T-cell (primary cell): ENCODE measurements at regions not wholly inside any gene's neighbourhood (a gene's known extent, or its start where the extent isn't known, plus 50 kb on each side); places are given as distances from the start of the nearest gene placed in this dataset.

Experiments
- ATAC-seq, 4 experiments: fragments of 200-7000 bp in 3 of 4; fragments of 150-1000 bp in 1 of 4; cut with Tn5 transposase; replicated peaks in 1 of 4; 1 replicate in 3 of 4; 2 replicates in 1 of 4; pipeline ENCODE4 v1.10.0; 2021; ENCODE audit warnings: moderate library complexity in 3 of 4, mild to moderate bottlenecking in 2 of 4, moderate number of reproducible peaks in 1 of 4
- CTCF ChIA-PET, 2 donors: fragments of 300-600 bp; sonication (Branson Sonifier 250); formaldehyde crosslinking; loops; one replicate each; lab custom pipeline; 2022; ENCODE audit warnings: antibody characterized with exemption in 2 of 2; lab: Charles Lee
- POLR2A ChIA-PET, 2 donors: fragments of 300-600 bp; sonication (Branson Sonifier 250); formaldehyde crosslinking; loops; one replicate each; lab custom pipeline; 2022; ENCODE audit warnings: antibody characterized with exemption in 2 of 2; lab: Charles Lee
- DNase-seq, 35 experiments: peaks; one replicate each; pipeline versions ENCODE4 v3.0.0 to v3.0.0-alpha.2; 2013 to 2023
- H3K27ac ChIP-seq: one replicate; pipeline ENCODE4 v1.5.1; 2013; ENCODE audit warnings: low read length
- H3K27me3 ChIP-seq, 2 experiments: replicated peaks in 1 of 2; 1 replicate in 1 of 2; 2 replicates in 1 of 2; pipeline versions ENCODE4 v1.6.1 to v1.7.0; 2013; ENCODE audit warnings: low read length in 1 of 2, mixed read lengths in 1 of 2; ENCODE audit not compliant: control insufficient read depth in 2 of 2, insufficient read depth in 2 of 2; ENCODE audit errors: extremely low read depth in 1 of 2
- H3K36me3 ChIP-seq, 2 donors: 1 replicate in 1 of 2; 2 replicates in 1 of 2; pipeline versions ENCODE4 v1.6.1 to v1.7.0; 2013; ENCODE audit warnings: low read length in 1 of 2; ENCODE audit not compliant: control insufficient read depth in 2 of 2, insufficient read depth in 1 of 2; ENCODE audit errors: extremely low read depth in 1 of 2
- H3K4me1 ChIP-seq, 2 experiments: 1 replicate in 1 of 2; 2 replicates in 1 of 2; pipeline versions ENCODE4 v1.6.1 to v1.7.0; 2013; ENCODE audit warnings: low read length in 2 of 2, mixed read lengths in 1 of 2; ENCODE audit not compliant: insufficient read depth in 2 of 2, control insufficient read depth in 1 of 2; ENCODE audit errors: extremely low read depth in 1 of 2
- H3K4me3 ChIP-seq, 2 donors: 1 replicate in 1 of 2; 2 replicates in 1 of 2; pipeline versions ENCODE4 v1.5.1 to v1.7.0; 2013; ENCODE audit warnings: mild to moderate bottlenecking in 2 of 2, low read length in 1 of 2, moderate library complexity in 1 of 2; ENCODE audit not compliant: control insufficient read depth in 1 of 2; ENCODE audit errors: extremely low read depth in 1 of 2
- H3K9me3 ChIP-seq: 2 replicates; pipeline ENCODE4 v1.7.0; 2013
- H3K27ac Mint-ChIP-seq, 2 donors: one replicate each; pipeline ENCODE4 v1.8.0; 2020 to 2021; ENCODE audit warnings: mild to moderate bottlenecking in 2 of 2, mixed read lengths in 2 of 2
- H3K27me3 Mint-ChIP-seq, 2 donors: one replicate each; pipeline ENCODE4 v1.8.0; 2021 to 2022; ENCODE audit warnings: mixed read lengths in 2 of 2
- H3K36me3 Mint-ChIP-seq: one replicate; pipeline ENCODE4 v1.8.0; 2021; ENCODE audit warnings: mixed read lengths
- H3K4me1 Mint-ChIP-seq, 3 donors: one replicate each; pipeline ENCODE4 v1.8.0; 2020 to 2022; ENCODE audit warnings: mixed read lengths in 3 of 3, mild to moderate bottlenecking in 1 of 3
- H3K4me3 Mint-ChIP-seq, 3 donors: one replicate each; pipeline ENCODE4 v1.8.0; 2020 to 2022; ENCODE audit warnings: mild to moderate bottlenecking in 3 of 3, mixed read lengths in 3 of 3, moderate library complexity in 3 of 3
- H3K9me3 Mint-ChIP-seq, 3 donors: one replicate each; pipeline ENCODE4 v1.8.0; 2020 to 2022; ENCODE audit warnings: mixed read lengths in 3 of 3
- WGBS: methylation state at CpG from one replicate; pipeline ENCODE4 v1.1.5; 2013; ENCODE audit warnings: missing lambda C conversion rate; ENCODE audit not compliant: insufficient coverage; 5-methylcytosine and 5-hydroxymethylcytosine counted together

GRCh38 chr10:33036670-33037069 lies 78.6 kb upstream of the ITGB1 start:
- Mint-ChIP-seq H3K36me3 (no peaks in the 10 kb centered on the region), H3K4me1 (peaks cover 0 to 23% (median 2%) of the 10 kb centered on the region in 3 donors), H3K4me3 (no peak overlapping the region), H3K27ac (no peak overlapping the region), H3K27me3 (peaks cover 0 to 3% of the 10 kb centered on the region in 2 donors), H3K9me3 (no peaks in the 10 kb centered on the region)
- no peaks in the 10 kb centered on the region for H3K36me3 ChIP-seq
- no peaks in the 10 kb centered on the region for H3K4me1 ChIP-seq
- ATAC-seq (no peak), DNase-seq (no peak)
- CTCF ChIA-PET = no interaction called here
- no peak overlapping the region for H3K4me3 ChIP-seq
- WGBS = 95% methylated on average over 15 of the region's 16 CpGs
- POLR2A ChIA-PET = no interaction called here
- no peak overlapping the region for H3K27ac ChIP-seq
- peaks cover 0 to 6% of the 10 kb centered on the region in 2 experiments for H3K27me3 ChIP-seq
- H3K9me3 ChIP-seq = no peaks in the 10 kb centered on the region

GRCh38 chr10:33035411-33035810 lies 77.4 kb upstream of the ITGB1 start:
- DNase-seq (no peak), ATAC-seq (no peak)
- Mint-ChIP-seq H3K36me3 (no peaks in the 10 kb centered on the region), H3K9me3 (no peaks in the 10 kb centered on the region), H3K4me3 (no peak overlapping the region), H3K27ac (no peak overlapping the region), H3K27me3 (no peaks in the 10 kb centered on the region), H3K4me1 (peaks cover 0 to 24% (median 7%) of the 10 kb centered on the region in 3 donors)
- Histone ChIP-seq H3K4me3 (no peak overlapping the region), H3K27me3 (peaks cover 0 to 6% of the 10 kb centered on the region in 2 experiments), H3K9me3 (no peaks in the 10 kb centered on the region), H3K27ac (no peak overlapping the region), H3K4me1 (peaks cover 0 to 7% of the 10 kb centered on the region in 2 experiments), H3K36me3 (no peaks in the 10 kb centered on the region)
- ChIA-PET CTCF (interaction anchor here (0.5 to 0.7 kb wide), 4 partner anchors 25 to 1029 kb away, joined by 3 to 10 read pairs (median 3); no protein-coding TSS in a partner anchor), POLR2A (interaction anchor here in 1 of 2 donors (1.0 kb wide), 1 partner anchor 460 kb away, joined by 3 read pairs; no protein-coding TSS in a partner anchor)
- WGBS = no CpG with 5 or more reads among the region's 3 CpGs

- H3K27ac Mint-ChIP-seq = no peak overlapping the region
- Histone ChIP-seq H3K4me1 (peaks cover 0 to 11% of the 10 kb centered on the region in 2 experiments), H3K27ac (no peak overlapping the region), H3K27me3 (peaks cover 0 to 6% of the 10 kb centered on the region in 2 experiments), H3K4me3 (no peak overlapping the region), H3K36me3 (no peaks in the 10 kb centered on the region), H3K9me3 (no peaks in the 10 kb centered on the region)
- peaks cover 0 to 27% (median 9%) of the 10 kb centered on the region in 3 donors for H3K4me1 Mint-ChIP-seq
- ATAC-seq (no peak), DNase-seq (no peak)
- no peak overlapping the region for H3K4me3 Mint-ChIP-seq
- ChIA-PET POLR2A (no interaction called here), CTCF (interaction anchor here (0.6 to 0.7 kb wide), 3 partner anchors 25 to 147 kb away, joined by 3 read pairs; no protein-coding TSS in a partner anchor)
- no CpG with 5 or more reads among the region's 1 CpG for WGBS
- H3K9me3 Mint-ChIP-seq = no peaks in the 10 kb centered on the region
- no peaks in the 10 kb centered on the region for H3K36me3 Mint-ChIP-seq
- H3K27me3 Mint-ChIP-seq = no peaks in the 10 kb centered on the region
These were observed 76.9 kb upstream of the ITGB1 start for GRCh38 chr10:33034931-33035330.

- ChIA-PET CTCF (interaction anchor here in 1 of 2 donors (0.8 kb wide), 1 partner anchor 187 kb away, joined by 3 read pairs; no protein-coding TSS in a partner anchor), POLR2A (interaction anchor here in 1 of 2 donors (0.9 kb wide), 1 partner anchor 13 kb away, joined by 5 read pairs; no protein-coding TSS in a partner anchor)
- Histone ChIP-seq H3K4me3 (no peak overlapping the region), H3K4me1 (peaks cover 0 to 25% of the 10 kb centered on the region in 2 experiments), H3K9me3 (no peaks in the 10 kb centered on the region), H3K27ac (no peak overlapping the region), H3K36me3 (no peaks in the 10 kb centered on the region), H3K27me3 (peaks cover 0 to 6% of the 10 kb centered on the region in 2 experiments)
- Mint-ChIP-seq H3K36me3 (no peaks in the 10 kb centered on the region), H3K4me3 (no peak overlapping the region), H3K27me3 (no peaks in the 10 kb centered on the region), H3K27ac (peak overlapping the region; percentile 71 to 77), H3K4me1 (peaks cover 21 to 49% (median 28%) of the 10 kb centered on the region in 3 donors), H3K9me3 (no peaks in the 10 kb centered on the region)
- no peak for DNase-seq
- no peak for ATAC-seq
- no CpG with 5 or more reads among the region's 7 CpGs for WGBS
These were observed 74.7 kb upstream of the ITGB1 start for GRCh38 chr10:33032654-33033151.

- POLR2A ChIA-PET = interaction anchor here in 1 of 2 donors (0.9 kb wide), 1 partner anchor 14 kb away, joined by 5 read pairs; no protein-coding TSS in a partner anchor
- Mint-ChIP-seq H3K4me1 (peaks cover 27 to 55% (median 34%) of the 10 kb centered on the region in 3 donors), H3K27ac (peak overlapping the region; percentile 75 to 77), H3K4me3 (no peak overlapping the region), H3K27me3 (no peaks in the 10 kb centered on the region), H3K9me3 (no peaks in the 10 kb centered on the region), H3K36me3 (no peaks in the 10 kb centered on the region)
- peaks cover 7 to 26% of the 10 kb centered on the region in 2 experiments for H3K4me1 ChIP-seq
- CTCF ChIA-PET = interaction anchor here in 1 of 2 donors (0.8 kb wide), 1 partner anchor 188 kb away, joined by 3 read pairs; no protein-coding TSS in a partner anchor
- no peak overlapping the region for H3K4me3 ChIP-seq
- WGBS = 100% methylated on average over 2 of the region's 5 CpGs
- no peak overlapping the region for H3K27ac ChIP-seq
- peaks cover 0 to 6% of the 10 kb centered on the region in 2 experiments for H3K27me3 ChIP-seq
- ATAC-seq = no peak
- DNase-seq = no peak
- H3K36me3 ChIP-seq = no peaks in the 10 kb centered on the region
- no peaks in the 10 kb centered on the region for H3K9me3 ChIP-seq
These were observed 74.0 kb upstream of the ITGB1 start for GRCh38 chr10:33031815-33032653.

GRCh38 chr10:33031171-33031570 lies 73.1 kb upstream of the ITGB1 start:
- peaks cover 8 to 29% of the 10 kb centered on the region in 2 experiments for H3K4me1 ChIP-seq
- no peak overlapping the region for H3K4me3 ChIP-seq
- H3K9me3 ChIP-seq = no peaks in the 10 kb centered on the region
- H3K36me3 ChIP-seq = no peaks in the 10 kb centered on the region
- DNase-seq (no peak), ATAC-seq (no peak)
- H3K27me3 ChIP-seq = no peaks in the 10 kb centered on the region
- H3K27ac ChIP-seq = peak overlapping the region; percentile 22
- ChIA-PET POLR2A (no interaction called here), CTCF (no interaction called here)
- H3K36me3 Mint-ChIP-seq = no peaks in the 10 kb centered on the region
- 100% methylated on average over 4 of the region's 5 CpGs for WGBS
- peak overlapping the region; percentile 54 to 77 for H3K27ac Mint-ChIP-seq
- H3K27me3 Mint-ChIP-seq = no peaks in the 10 kb centered on the region
- H3K4me1 Mint-ChIP-seq = peaks cover 36 to 64% (median 43%) of the 10 kb centered on the region in 3 donors
- no peak overlapping the region for H3K4me3 Mint-ChIP-seq
- H3K9me3 Mint-ChIP-seq = no peaks in the 10 kb centered on the region
